Breast epithelium (tissue), 4 donors: ENCODE measurements at regions not wholly inside any gene's neighbourhood (a gene's known extent, or its start where the extent isn't known, plus 50 kb on each side); places are given as distances from the start of the nearest gene placed in this dataset.

Experiments used
- DNase-seq, 2 donors: peaks; one replicate each; pipeline ENCODE4 v3.0.0-alpha.2; 2019; ENCODE audit warnings: low spot score in 2 of 2
- H3K27ac ChIP-seq, 2 donors: fragments of 200-600 bp; sonication (generic) in 1 of 2; one replicate each; pipeline ENCODE4 v1.5.1; 2016 to 2019; ENCODE audit warnings: mild to moderate bottlenecking in 1 of 2
- H3K27me3 ChIP-seq, 2 donors: fragments of 200-600 bp; sonication (generic) in 1 of 2; one replicate each; pipeline versions ENCODE4 v1.5.1 to v1.6.0; 2017 to 2019; ENCODE audit warnings: control low read depth in 1 of 2, mild to moderate bottlenecking in 1 of 2
- H3K36me3 ChIP-seq: fragments of 200-600 bp; one replicate; pipeline ENCODE4 v1.5.1; 2019
- H3K4me1 ChIP-seq, 2 donors: fragments of 200-600 bp; sonication (generic); one replicate each; pipeline ENCODE4 v1.5.1; 2016 to 2019; ENCODE audit warnings: control low read depth in 1 of 2
- H3K4me3 ChIP-seq, 3 donors: fragments of 200-600 bp; sonication (generic); 1 replicate in 2 of 3; 2 replicates in 1 of 3; pipeline ENCODE4 v1.5.1; 2016 to 2019; ENCODE audit warnings: mild to moderate bottlenecking in 3 of 3, moderate library complexity in 2 of 3
- H3K9me3 ChIP-seq, 2 donors: fragments of 200-600 bp; sonication (generic) in 1 of 2; one replicate each; pipeline ENCODE4 v1.5.1; 2016 to 2019; ENCODE audit warnings: control low read depth in 1 of 2
- CTCF ChIP-seq, 3 donors: fragments of 450-650 bp; IDR thresholded peaks; one replicate each; pipeline ENCODE4 v1.5.1; 2016 to 2017; ENCODE audit warnings: antibody characterized with exemption in 3 of 3, mild to moderate bottlenecking in 3 of 3, moderate library complexity in 3 of 3
- POLR2A ChIP-seq: fragments of 450-650 bp; IDR thresholded peaks from one replicate; pipeline ENCODE4 v1.6.1; 2016; ENCODE audit warnings: antibody characterized with exemption, mild to moderate bottlenecking, moderate library complexity
- POLR2AphosphoS5 ChIP-seq, 3 donors: sonication (generic); formaldehyde crosslinking; IDR thresholded peaks; one replicate each; pipeline ENCODE4 v1.6.1; 2017; ENCODE audit warnings: antibody characterized with exemption in 3 of 3
- intact Hi-C: fragments of 100-400 bp; cut with DNase I; formaldehyde crosslinking; loops from one replicate; pipeline ENCODE4 v1.15.1; 2023; ENCODE audit warnings: low total_unique reads

DNA sequence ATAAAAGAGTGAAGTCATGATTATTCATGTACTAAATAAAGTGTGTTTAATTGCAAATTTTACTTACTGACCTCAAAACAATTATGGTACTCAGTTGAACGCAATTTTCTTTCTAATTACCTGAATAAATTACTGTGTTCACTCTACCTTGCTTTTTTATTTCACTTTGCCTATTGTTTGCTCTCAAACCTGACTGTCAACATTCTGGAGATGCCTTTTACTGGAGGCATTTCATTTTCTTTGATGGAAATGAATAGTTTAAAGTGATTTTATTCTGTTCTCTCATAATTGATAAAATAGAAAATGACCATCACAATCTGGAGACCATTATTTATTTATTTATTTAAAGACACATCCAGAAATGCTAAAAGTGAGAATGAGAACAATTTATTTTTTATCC, 811.5 kb upstream of the ATXN8OS start:
- Histone ChIP-seq H3K27ac (no peak overlapping the region), H3K4me3 (no peak overlapping the region), H3K4me1 (no peaks in the 10 kb centered on the region), H3K36me3 (no peaks in the 10 kb centered on the region), H3K9me3 (no peaks in the 10 kb centered on the region), H3K27me3 (no peaks in the 10 kb centered on the region)
- DNase-seq: no peak
- intact Hi-C loops: no loop called here
- no peak for TF ChIP-seq CTCF (IDR thresholded peaks at IDR 0.05)
- TF ChIP-seq POLR2A: no peak
- TF ChIP-seq POLR2AphosphoS5 (IDR thresholded peaks at IDR 0.05): no peak

DNA sequence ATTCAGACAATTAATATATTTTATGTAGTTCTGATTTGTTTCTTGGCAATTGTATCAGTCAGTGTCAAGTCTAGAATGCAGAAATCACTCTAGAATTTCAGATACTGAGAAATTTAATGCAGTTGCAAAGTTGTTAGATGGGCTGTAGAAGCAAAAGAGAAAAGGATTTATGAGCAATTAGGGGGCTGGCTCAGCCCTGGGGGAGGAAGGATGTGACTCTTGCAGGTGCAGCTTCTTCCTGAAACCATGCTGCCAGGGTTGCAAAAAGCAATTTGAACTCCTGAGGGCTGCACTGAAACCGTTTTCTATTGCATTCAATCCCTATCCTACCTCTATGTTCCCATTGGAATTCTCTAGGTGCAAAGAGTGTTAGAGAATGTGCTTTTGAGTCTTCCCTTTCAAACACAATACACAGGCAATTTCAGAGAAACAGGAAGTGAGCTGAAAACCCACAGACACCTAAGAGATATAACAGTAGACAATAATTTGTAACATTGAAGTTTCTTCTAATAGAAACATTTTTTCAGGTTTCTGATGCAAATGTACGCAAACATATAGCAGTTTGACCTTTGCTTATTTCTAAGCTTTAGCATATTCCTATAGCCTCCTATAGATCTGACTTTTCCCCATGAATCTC, 814.7 kb upstream of the ATXN8OS start:
- no peak for DNase-seq
- Histone ChIP-seq H3K27ac (no peak overlapping the region), H3K36me3 (no peaks in the 10 kb centered on the region), H3K4me1 (no peaks in the 10 kb centered on the region), H3K9me3 (no peaks in the 10 kb centered on the region), H3K4me3 (no peak overlapping the region), H3K27me3 (no peaks in the 10 kb centered on the region)
- intact Hi-C loops: no loop called here
- TF ChIP-seq POLR2A (no peak), CTCF (IDR thresholded peaks at IDR 0.05) (no peak), POLR2AphosphoS5 (IDR thresholded peaks at IDR 0.05) (no peak)

GRCh38 chr13:69291292-69291906, 816.2 kb upstream of the ATXN8OS start:
- H3K27ac ChIP-seq: no peak overlapping the region
- H3K9me3 ChIP-seq: no peaks in the 10 kb centered on the region
- H3K27me3 ChIP-seq: no peaks in the 10 kb centered on the region
- no peak overlapping the region for H3K4me3 ChIP-seq
- no peaks in the 10 kb centered on the region for H3K36me3 ChIP-seq
- intact Hi-C loops: no loop called here
- H3K4me1 ChIP-seq: no peaks in the 10 kb centered on the region
- no peak for DNase-seq
- TF ChIP-seq POLR2AphosphoS5 (IDR thresholded peaks at IDR 0.05) (no peak), POLR2A (no peak), CTCF (IDR thresholded peaks at IDR 0.05) (no peak)

DNA sequence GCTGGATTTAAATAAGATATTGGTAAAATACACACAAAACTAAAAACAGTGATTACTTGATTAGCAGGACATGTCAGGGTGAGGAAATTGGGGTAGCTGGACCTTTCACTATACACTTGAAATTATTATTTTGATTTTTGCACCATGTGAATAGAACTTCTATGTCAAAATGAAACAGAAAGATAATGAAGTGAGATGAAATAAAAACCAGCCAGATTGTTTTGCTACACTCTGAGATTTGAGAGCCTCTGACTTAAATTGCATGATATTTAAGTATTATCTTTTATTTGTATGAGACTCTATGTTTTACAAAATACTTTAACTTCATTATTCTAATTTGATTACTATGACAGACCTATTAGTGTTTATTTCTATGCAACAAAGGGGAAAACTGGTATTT, 819.6 kb upstream of the ATXN8OS start:
- intact Hi-C loops: no loop called here
- no peak overlapping the region for H3K27ac ChIP-seq
- H3K4me3 ChIP-seq: no peak overlapping the region
- TF ChIP-seq POLR2A (no peak), POLR2AphosphoS5 (IDR thresholded peaks at IDR 0.05) (no peak), CTCF (IDR thresholded peaks at IDR 0.05) (no peak)
- H3K36me3 ChIP-seq: no peaks in the 10 kb centered on the region
- H3K27me3 ChIP-seq: no peaks in the 10 kb centered on the region
- DNase-seq: no peak
- no peaks in the 10 kb centered on the region for H3K9me3 ChIP-seq
- H3K4me1 ChIP-seq: no peaks in the 10 kb centered on the region

DNA sequence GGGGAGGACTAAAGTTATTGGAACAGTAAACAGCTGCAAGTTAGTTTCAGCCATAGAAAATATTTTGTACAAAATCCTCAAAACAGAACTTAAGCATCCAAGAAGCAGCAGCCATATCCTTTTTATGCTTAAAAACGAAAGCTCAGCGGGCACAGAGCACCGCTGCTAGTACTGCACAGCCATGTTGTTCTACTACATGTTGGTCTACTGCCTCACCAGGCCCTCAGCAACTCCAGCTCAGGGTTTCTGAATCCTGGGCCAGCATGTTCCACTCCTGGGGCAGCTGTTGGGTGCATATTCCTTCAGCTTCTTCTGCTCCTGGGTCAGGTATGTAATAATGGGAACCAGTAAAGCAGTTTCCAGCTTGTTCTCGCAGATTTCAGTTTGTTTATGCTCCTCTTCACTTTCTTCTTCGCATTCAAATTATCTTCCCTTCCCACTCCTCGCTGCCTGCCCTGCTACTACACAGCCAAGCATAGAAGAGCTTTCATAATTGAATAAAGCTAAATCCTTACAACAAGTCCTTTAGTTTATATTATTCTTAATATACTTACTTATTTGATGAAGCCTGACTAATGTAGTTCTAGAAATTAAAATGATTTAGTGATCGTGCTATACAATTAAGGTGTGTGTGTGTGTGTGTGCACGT, 820.5 kb upstream of the ATXN8OS start:
- Histone ChIP-seq H3K4me3 (no peak overlapping the region), H3K9me3 (no peaks in the 10 kb centered on the region), H3K36me3 (no peaks in the 10 kb centered on the region), H3K27ac (no peak overlapping the region), H3K27me3 (no peaks in the 10 kb centered on the region), H3K4me1 (no peaks in the 10 kb centered on the region)
- intact Hi-C loops: no loop called here
- DNase-seq: no peak
- TF ChIP-seq CTCF (IDR thresholded peaks at IDR 0.05): no peak
- TF ChIP-seq POLR2A: no peak
- TF ChIP-seq POLR2AphosphoS5 (IDR thresholded peaks at IDR 0.05): no peak
